ENCODE measurements at regions not wholly inside any gene's neighbourhood (a gene's known extent, or its start where the extent isn't known, plus 50 kb on each side); places are given as distances from the start of the nearest gene placed in this dataset.

DNA sequence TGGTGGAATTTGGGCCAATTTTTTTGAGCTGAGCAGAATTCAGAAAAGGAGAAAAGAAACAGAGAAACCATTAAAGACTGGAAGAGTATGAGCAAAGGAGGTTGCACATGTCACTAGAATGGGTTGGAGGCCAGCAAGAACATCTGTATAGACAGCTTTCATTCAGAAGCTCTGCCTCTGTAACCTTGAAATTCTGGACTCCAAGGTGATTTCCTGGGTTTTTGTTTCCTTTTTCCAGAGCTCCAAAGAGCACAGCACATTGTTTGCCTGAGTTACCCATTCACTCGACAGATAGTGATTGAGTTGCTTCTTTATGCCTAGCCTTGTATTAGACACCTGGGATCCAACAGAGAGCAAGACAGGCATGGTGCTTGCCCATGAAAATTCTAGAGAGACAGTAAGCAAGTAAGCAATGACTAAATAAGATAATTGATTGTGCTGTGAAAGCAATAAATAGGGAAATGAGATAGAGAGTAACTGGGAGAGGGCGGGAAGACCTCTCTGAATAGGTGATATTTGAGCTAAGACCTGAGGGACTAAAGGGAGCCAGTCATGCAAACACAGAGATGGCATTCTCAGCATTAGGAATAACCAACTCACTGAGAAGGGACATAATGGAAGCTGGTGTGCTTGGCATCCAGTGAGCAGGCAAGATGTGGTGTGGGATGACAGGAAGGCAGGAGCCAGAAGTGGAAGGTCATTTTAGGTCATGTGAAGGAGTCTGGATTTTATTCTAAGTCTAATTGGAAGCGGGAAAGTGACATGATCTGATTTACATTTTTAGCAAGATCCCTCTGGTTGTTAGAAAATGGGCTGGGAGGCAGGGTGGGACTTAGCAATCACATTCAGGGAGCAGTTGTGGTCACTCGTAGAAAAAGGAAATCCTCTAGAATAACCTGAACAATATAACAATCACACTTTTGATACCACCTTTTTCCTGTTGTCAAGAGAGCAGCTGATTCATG, 197.5 kb downstream of the HS3ST3A1 start:
- no peak for DNase-seq

DNA sequence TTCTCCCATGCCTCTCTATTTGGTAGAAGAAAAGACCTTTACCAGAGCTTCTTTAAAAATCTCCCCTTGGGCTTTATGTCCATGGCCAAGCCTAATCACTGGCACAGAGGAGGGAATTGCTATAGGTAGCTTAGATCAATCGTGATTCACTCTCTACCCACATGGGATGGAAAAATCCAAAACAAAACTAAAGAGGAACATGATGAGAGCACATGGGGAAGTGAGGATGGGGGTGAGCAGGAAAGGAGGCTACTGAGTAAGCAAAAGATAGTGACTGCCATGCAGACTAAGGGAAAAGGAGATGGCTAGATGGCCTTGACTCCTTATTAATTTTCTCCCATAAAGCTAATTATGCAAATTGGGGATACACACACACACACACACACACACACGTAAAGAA, 201.2 kb downstream of the HS3ST3A1 start:
- DNase-seq: no peak

DNA sequence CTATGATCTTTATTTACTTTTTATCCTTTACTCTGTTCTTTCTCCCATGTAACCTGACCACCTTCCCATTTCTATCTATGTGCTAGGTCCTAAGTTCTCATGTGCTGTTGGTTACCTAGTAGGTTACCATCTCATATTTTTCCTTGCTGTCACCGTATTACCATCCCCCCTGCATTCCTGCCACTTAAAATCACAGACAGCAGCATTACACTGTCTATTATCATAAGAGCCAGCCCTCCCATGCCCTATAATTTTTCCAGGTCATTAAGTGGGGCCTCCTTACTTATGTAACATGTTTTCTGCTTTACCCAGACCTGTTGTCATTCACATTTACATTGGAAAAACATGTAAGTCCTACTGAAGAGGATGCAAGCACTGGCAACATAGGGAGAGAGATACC, 202.9 kb downstream of the HS3ST3A1 start:
- no peak for DNase-seq

DNA sequence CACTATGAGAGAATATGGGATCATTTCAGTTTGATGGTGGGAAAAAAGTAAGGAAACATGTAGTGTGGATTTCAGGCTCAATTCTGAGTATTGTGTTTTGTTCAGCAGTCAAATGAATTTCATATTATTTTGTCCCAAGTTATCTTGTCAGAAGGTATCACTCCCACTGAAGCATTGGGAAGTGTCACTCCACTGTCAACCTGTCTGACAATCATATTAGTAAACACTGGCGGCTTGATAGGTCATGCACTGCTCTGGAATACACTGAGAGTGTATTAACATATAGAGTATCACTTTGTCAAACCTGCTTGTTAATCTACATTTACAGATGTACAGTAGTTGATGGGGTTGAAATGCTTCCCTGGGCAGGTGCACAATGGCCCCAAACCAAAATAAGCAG, 203.6 kb downstream of the HS3ST3A1 start:
- no peak for DNase-seq

- DNase-seq: no peak
Observed at GRCh38 chr17:13395862-13396261, 205.9 kb downstream of the HS3ST3A1 start.

DNA sequence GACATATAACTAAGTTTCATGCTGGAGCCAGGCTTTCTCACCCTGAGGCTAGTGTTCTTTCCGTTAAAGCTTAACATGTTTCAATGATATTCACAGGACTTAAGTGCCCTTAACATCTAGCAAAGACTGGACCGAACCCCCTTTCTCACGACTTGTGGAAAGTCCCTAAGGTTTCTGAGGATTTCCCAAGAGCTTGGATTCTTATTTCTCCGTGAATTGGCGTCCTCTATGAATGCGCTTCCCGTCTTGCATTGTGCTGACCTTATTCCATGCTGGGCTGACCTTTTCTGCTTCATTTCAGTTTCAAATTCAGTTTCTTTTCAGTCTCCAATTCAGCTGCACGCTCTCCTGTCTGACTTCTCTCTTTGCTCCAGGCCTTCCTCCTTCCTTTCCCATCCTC, 206.4 kb downstream of the HS3ST3A1 start:
- no peak for DNase-seq

- no peak for DNase-seq
Observed at GRCh38 chr17:13393841-13394710, 207.7 kb downstream of the HS3ST3A1 start.

DNA sequence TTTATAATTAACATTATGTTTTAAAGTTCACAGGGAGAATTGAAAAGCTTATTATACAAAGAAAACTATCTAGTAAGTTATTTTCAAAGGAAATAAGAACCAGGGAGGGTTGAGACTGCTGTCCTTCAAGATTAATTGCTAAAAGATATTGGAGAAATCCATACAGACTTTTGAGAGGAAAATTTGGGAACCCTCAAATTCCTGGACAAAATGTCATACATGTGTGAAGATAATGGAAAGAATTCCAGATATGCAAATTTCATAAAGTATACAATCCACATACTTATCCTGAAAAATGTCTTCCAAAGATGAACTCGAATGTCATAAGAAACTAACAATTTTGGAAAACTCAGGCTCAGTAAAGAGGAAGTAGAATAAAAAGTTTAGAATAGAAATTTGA, 213.8 kb downstream of the HS3ST3A1 start:
- no peak for DNase-seq

GRCh38 chr17:13387236-13387635, 214.5 kb downstream of the HS3ST3A1 start:
- DNase-seq: no peak

- no peak for DNase-seq
Observed at GRCh38 chr17:13385481-13385911, 216.2 kb downstream of the HS3ST3A1 start.

GRCh38 chr17:13384626-13385025, 217.1 kb downstream of the HS3ST3A1 start:
- DNase-seq: no peak

GRCh38 chr17:13378361-13378760, 223.4 kb downstream of the HS3ST3A1 start:
- no peak for DNase-seq

DNA sequence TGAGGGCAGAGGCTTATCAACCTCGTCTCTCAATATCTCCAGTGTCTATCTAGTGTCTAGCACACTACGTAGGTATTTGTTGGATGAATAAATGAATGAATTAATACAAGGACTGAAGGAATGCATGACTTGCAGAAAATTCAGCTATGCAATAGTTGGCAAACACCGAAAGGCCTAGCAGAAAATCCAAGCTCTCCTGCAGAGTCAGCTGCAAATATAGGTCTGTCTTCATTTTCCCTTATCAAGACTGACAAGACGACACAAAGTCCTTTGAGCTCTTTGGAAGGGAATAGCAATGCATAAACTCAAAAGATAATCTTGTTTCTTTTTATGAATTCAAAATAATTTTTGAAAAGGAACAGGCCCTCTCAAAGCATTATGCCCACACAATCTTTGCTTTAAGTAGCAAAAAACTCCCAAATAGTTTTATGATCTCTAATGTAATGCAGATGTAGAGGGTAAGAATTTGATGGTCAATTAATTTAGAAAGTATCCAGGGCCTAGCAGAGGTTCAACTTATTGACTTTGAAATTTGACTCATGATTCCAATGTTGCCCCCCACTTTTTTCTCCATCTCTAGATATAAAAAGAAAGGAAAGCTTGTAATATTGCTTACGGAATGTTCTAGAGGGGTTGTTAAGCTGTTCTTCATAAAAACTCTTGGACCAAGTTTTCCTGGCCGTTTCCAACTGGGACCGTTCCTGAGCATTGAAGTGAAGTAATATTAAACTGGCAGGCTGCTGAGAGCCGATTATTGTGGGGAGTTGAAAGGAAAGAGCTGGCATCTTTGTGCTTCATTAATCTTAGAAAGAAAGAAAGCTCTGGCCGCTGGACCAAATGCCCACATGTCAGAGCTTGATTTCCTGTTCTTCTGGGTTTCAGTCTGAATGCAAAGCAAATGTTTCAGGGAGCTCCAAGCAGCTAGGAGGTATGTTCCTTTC, 227.3 kb downstream of the HS3ST3A1 start:
- no peak for DNase-seq

DNA sequence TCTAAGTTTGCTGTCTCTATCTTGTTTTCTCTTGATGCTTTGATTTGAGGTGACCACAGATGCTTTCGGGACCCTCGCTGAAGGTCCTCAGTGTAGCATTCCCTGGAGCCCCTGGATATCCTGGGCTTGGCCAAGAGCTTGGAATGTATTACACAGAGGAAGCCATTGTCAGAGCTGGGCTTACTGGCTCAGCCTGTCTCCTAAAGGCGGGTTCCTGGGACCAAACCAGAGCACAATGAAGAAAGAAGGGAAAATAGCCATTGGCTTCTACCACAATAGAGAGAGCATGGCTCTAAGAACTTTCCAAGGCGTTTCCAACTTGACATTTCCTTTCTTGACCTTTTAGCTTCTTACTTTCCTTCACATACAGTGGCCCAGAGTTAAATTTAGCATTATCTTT, 229.3 kb downstream of the HS3ST3A1 start:
- no peak for DNase-seq

DNA sequence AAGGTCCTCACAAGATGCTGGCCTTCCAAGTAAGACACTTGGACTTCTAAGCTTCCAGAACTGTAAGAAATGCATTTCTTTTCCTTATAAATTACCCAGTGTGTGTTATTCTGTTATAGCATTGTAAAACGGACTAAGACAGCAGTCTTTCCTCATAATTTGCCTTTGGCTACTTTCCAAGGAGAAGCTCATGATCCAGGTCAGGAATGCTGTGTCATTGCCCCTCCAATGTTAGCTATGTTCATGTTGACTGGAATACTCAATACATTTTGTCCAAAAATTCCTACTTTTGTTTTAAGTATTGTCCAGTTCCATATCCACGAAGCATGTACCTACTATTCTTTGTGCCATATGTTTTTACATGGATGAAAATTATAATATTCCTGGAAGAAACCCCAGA, 234.6 kb downstream of the HS3ST3A1 start:
- DNase-seq: no peak

DNA sequence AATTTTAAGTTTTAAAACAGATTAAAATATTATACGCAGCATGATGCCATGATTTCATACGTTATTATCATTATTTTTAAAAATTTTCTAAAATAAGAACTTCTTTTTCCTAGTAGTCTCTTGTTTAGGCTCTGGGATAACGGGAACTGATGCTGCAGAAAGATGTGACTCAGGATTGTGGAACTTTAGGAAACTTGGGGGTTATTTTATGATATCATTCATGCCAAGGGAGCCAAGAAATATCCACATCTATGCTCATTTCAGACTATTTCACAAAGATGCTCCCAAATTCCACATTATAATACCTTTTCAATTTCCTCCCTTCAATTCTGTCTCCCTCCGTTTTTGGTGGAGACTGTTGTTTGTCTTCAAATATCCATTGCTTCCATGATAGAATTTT, 236.4 kb downstream of the HS3ST3A1 start:
- DNase-seq: no peak

DNA sequence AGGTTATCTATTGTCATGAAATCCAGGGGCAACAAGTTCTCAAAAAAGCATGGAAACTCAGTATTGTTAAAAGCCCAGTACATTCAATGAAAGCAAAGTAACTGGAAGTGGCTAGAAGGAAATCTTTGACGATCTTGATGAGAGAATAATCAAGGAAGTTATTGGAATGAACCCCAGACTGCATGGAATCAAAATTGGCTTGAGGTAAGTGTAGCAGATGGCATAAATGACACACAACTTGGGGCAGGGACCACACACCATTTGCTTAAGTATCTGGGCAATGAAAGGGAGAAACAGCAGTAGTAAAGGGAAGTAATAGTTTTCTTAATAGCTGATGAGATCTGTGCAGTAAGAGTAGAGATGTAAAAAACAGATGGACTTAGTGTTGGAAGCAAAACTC, 238.0 kb downstream of the HS3ST3A1 start:
- no peak for DNase-seq

DNA sequence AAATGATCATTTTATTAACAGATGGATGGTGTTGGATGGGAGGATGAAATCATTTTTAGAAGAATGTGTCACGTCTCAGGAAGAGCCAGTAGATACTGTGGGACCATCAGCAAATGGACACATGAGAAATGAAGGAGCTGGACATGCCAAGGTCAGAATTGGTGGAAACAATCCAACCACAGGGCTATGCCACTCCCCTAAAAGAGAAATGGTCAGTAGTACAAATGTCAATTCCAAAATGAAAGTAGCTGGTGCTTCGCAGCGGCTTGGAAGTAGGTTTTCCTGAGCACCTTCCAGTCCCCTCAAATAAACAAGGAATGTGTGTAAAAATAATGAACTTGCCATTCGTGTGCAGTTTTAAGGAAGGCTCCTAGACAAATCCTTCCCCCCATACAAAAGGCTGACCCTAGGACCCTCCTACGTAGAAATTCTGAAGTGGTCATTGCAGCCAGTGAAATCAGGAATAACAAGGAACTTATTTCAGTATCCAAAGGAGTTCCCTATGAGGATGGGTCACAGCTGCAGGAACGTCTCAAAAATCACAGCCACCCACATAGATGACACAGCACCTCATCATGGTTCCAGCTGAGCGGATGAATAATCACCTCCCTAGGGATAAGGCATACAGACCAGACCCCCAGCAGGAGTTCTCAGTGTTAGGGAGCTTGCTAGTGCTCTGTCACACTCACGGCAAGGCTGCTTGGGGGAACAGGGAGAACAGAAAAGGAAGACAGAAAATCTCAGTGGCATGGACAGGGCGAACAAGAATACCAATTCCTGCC, 239.2 kb downstream of the HS3ST3A1 start:
- no peak for DNase-seq

DNA sequence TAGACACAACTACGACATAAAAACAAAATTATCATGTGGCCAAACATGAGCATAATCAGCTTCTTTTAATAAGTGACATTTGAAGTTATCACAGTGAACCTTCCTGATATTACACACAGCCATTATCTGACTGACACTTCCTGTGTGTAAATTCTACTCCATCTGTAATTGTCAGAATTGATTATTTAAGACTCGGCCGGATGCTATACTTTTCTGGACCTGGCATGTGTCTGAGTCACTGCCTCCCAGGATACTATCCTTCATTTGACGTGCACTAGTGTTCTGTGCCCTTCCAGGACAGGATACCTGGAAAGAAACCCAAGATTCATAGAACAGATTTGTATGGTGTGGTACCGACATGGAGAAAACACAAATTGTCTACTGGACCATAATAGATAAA, 242.0 kb downstream of the HS3ST3A1 start:
- DNase-seq: no peak

- DNase-seq: no peak
Observed at GRCh38 chr17:13355054-13355453, 246.7 kb downstream of the HS3ST3A1 start.

DNA sequence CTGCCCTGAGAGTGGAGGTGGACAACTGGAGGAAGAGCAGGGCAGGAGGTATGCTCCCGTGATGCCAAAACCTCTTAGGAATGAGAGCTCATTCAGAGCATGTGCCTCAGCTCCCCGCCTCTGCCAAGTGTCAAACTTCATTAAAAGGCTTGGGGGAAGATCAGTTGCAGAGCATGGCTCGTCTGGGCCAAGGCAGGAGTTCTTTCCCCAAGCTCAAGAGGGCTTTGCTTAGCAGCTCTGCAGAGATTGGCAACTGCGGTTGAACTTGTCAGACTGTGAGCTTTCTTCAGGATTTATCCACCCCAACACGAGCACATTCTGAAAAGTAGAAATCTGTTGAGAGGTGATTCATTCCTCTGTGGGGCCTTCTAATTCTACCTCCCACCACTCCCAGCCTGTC, 248.1 kb downstream of the HS3ST3A1 start:
- DNase-seq: no peak

Measured in activated T-cell treated with anti-CD3 and anti-CD28 coated beads, Interleukin-2, amount 50 U/mL, for 48 hours (primary cell).